ENCODE measurements at regions not wholly inside any gene's neighbourhood (a gene's known extent, or its start where the extent isn't known, plus 50 kb on each side); places are given as distances from the start of the nearest gene placed in this dataset.

DNA sequence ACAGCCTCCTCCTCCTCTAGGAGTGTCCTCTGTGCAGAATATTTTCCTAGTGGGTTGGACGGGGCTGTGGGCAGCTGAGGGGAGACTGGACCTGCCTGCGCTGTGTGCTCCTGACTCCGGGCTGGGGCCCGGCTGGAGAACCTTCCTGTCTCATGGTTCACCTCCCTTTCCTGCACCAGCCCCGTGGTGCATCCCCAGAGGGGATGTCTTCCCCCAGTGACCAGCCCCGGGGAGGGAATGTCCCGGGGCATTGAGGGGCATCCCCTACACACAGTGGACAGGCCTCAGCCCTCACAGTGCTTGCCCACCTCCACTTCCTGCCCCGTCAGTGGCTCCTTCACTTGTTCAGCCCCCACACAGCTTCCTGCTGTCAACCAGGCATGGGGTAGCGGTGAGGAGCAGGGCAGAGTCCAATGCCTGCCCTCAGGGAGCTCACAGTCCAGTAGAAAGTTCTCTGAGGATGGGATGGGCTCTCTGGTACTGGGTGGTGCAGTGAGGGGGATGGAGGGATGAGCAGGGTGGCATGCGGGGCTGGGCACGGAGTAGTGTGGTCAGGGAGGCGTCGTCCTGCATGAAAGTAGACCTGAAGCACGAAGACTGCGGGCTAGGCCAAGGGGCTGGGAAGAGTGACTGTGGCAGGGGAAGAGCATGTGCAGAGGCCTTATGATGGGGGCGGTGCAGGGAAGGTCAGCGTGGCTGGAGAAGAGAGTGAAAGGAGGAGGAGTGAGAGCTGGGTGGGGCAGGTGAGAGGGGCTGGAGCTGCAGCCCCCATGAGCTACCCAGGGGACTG, 52.1 kb upstream of the PITX1 start:
- DNase-seq, result no peak

DNA sequence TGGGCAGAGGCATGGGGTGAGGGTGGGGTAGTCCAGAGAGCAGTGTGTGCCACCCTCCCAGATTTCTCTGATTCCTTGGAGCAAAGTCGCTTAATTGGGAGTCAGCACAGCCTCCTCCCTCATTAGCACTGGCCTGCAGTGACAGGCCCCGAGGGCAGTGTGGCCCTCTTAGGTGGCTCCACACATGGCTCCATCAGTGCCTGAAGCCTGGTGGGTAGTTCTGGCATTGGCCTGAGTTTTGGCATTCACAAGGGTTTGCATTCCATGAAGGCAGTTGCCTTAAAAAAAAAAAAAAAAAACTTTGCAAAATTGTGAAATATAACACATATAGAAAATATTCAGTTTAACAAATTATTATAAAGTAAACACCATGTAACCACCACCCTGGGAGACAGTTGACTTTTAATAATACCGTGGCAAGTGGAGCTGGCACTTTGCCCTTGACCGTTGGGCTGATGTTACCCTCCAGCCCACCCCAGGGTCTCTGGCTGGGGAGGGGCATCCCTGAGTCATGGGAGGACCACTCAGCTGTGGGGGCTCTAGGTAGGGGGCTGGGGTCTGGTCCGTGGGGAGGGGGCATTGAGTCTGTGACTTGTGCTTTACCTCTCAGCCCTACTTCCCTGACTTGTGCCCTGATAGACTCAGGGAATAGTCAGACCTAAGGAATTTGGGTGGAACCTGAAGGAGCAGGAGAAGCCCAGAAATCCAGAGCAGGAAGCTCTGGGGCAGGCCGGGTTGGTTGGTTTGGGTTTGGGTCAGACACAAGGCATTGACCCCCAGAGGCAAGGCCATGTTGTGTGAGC, 51.3 kb upstream of the PITX1 start:
- DNase-seq, result no peak
